ENCODE measurements at regions not wholly inside any gene's neighbourhood (a gene's known extent, or its start where the extent isn't known, plus 50 kb on each side); places are given as distances from the start of the nearest gene placed in this dataset.

DNA sequence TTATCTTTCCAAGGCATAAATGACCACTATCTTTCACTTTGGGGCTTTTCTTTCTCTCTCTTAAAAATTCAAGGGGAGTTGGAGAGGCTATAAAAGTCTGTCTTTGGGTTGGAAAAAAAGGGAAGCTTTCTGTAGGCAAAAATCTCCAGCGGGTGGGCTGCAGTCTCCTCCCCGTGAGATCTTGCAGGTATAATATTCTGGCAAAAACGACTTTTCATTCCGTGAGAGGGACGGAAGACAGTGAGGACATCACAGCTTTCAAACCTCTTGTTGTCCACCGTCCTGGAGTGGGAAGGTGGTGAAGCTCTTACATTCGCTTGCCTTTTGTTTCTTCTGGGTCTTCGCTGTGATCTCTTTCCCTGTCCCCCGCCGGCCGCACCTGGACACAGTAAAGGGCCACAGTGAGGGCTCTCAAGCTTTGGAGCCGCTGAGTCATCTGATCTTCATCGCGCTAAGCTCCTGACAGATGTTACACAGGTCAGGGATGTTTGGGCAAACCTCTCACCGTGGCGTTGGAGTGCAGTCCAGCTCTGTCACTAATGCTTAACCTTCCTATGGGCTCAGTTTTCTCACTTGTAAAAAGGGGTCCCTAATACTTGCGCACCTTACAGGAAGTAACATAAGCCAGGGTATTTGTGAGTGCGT is 61.9 kb upstream of the MEGF10 start:
- Histone ChIP-seq H3K9me3 (no peaks in the 10 kb centered on the region), H3K27me3 (no peaks in the 10 kb centered on the region), H3K4me3 (peak overlapping the region; percentile 58 to 70 (median 58)), H3K36me3 (no peaks in the 10 kb centered on the region), H3K27ac (peak overlapping the region in 4 of 5 donors; percentile 51 to 79 (median 78)), H3K4me1 (peaks cover 0 to 16% (median 10%) of the 10 kb centered on the region in 4 donors)
- DNase-seq, result no peak
- TF ChIP-seq POLR2A (IDR thresholded peaks at IDR 0.05) (no peak), POLR2AphosphoS5 (IDR thresholded peaks at IDR 0.05) (no peak), EP300 (IDR thresholded peaks at IDR 0.05) (no peak)
- TF ChIP-seq, protein P1, sequence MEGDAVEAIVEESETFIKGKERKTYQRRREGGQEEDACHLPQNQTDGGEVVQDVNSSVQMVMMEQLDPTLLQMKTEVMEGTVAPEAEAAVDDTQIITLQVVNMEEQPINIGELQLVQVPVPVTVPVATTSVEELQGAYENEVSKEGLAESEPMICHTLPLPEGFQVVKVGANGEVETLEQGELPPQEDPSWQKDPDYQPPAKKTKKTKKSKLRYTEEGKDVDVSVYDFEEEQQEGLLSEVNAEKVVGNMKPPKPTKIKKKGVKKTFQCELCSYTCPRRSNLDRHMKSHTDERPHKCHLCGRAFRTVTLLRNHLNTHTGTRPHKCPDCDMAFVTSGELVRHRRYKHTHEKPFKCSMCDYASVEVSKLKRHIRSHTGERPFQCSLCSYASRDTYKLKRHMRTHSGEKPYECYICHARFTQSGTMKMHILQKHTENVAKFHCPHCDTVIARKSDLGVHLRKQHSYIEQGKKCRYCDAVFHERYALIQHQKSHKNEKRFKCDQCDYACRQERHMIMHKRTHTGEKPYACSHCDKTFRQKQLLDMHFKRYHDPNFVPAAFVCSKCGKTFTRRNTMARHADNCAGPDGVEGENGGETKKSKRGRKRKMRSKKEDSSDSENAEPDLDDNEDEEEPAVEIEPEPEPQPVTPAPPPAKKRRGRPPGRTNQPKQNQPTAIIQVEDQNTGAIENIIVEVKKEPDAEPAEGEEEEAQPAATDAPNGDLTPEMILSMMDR (IDR thresholded peaks at IDR 0.05), result no peak
- intact Hi-C loops (cut with DNase I; ENCODE audit: low total_unique reads), result no loop called here
- WGBS, 5 donors, result 65 to 75% (median 71%) methylated on average over 18 of the region's 18 CpGs

DNA sequence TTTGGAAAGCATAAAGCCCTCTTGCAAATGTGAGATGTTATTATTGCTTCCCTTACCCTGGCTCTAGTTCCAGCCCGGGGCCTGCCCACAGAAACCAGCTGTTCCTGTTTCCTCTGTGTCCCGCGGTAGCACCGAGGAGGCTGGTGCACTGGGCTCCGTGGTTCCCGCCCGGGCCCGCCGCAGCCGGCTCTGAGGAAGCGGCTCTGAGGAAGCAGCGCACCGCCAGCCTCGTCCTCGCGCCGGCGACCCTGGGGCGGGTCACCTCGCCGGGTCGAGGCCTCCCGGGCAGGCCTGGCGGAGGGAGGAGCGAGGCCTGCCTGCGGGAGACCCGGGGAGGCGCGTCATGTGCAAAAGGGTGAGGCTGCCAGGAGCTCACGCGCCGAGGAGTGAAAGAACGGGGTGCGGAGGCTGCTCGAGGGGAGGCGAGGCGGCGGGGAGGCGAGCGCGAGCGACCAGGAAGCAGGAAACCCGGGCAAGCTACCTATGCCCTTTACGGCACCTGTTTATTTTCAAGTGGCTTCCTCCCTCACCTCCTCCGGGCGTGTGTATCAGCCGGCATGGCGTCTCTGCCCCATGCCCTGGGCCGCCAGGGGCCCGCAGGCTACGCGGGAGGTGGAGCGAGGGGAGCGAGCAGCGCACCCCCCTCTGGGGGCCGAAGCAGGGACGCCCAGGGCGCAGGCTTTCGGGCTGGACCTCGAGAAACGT is 61.3 kb upstream of the MEGF10 start:
- intact Hi-C loops (cut with DNase I; ENCODE audit: low total_unique reads), result no loop called here
- 0 to 1% (median 1%) methylated on average over 44 to 61 of the region's 61 CpGs for WGBS, 5 donors
- Histone ChIP-seq H3K27me3 (no peaks in the 10 kb centered on the region), H3K9me3 (no peaks in the 10 kb centered on the region), H3K4me3 (peak overlapping the region; percentile 58 to 70 (median 58)), H3K27ac (peak overlapping the region; percentile 51 to 79 (median 78)), H3K36me3 (no peaks in the 10 kb centered on the region), H3K4me1 (peaks cover 0 to 16% (median 10%) of the 10 kb centered on the region in 4 donors)
- peak; percentile 61 to 85 for DNase-seq
- peak in 1 of 3 donors; percentile 19 for TF ChIP-seq POLR2AphosphoS5 (IDR thresholded peaks at IDR 0.05)
- TF ChIP-seq POLR2A (IDR thresholded peaks at IDR 0.05), result no peak

DNA sequence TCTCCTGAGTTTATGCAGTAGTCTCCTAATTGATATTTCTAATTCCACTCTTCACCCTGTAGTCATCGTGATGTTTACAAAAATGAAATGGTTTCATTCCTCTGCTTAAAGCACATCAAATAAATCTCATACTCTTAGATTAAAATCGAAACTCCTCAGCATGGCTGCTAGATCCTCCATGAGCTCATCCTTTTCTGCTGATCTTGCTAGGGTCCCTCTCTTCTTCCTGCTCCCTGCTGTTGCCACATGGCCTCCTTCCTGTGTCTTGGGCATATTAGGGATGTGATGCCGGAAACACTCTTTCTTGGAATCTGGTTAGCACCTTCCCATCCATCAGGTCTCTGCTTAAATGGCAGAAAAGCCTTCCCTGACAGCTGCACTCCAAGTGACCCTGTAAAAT is 59.5 kb upstream of the MEGF10 start:
- H3K4me1 ChIP-seq, result peaks cover 0 to 16% (median 10%) of the 10 kb centered on the region in 4 donors
- 89 to 95% (median 92%) methylated on average over 3 of the region's 3 CpGs for WGBS, 5 donors
- no peaks in the 10 kb centered on the region for H3K9me3 ChIP-seq
- no peak overlapping the region for H3K27ac ChIP-seq
- intact Hi-C loops (cut with DNase I; ENCODE audit: low total_unique reads), result no loop called here
- H3K4me3 ChIP-seq, result no peak overlapping the region
- TF ChIP-seq POLR2A (IDR thresholded peaks at IDR 0.05), result no peak
- TF ChIP-seq POLR2AphosphoS5 (IDR thresholded peaks at IDR 0.05), result no peak
- TF ChIP-seq, protein P1 (IDR thresholded peaks at IDR 0.05), result no peak
- no peak for TF ChIP-seq EP300 (IDR thresholded peaks at IDR 0.05)
- H3K36me3 ChIP-seq, result no peaks in the 10 kb centered on the region
- H3K27me3 ChIP-seq, result no peaks in the 10 kb centered on the region
- DNase-seq, result no peak

DNA sequence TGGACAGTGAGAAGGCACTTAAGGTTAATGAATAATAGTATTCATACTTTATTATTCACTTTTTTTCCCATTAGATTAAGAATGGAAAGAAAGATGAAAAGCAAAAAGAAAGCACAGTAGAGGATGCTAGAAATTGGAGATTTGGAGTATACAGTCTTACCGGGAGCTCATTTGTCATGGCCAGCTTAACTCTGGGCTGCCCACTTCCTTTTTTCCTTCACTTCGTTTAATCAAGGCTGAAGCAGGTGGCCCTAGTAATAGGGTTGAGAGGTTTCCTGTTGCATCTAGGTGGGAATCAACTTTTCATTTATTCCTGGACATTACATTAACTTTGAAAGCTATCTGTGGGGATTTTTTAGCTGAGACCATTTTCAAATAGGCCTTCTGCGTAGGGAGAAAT is 57.0 kb upstream of the MEGF10 start:
- Histone ChIP-seq H3K4me3 (no peak overlapping the region), H3K27me3 (no peaks in the 10 kb centered on the region), H3K4me1 (peaks cover 0 to 15% (median 10%) of the 10 kb centered on the region in 4 donors), H3K36me3 (no peaks in the 10 kb centered on the region), H3K9me3 (no peaks in the 10 kb centered on the region), H3K27ac (no peak overlapping the region)
- DNase-seq, result no peak
- no peak for TF ChIP-seq EP300 (IDR thresholded peaks at IDR 0.05)
- no peak for TF ChIP-seq POLR2A (IDR thresholded peaks at IDR 0.05)
- TF ChIP-seq POLR2AphosphoS5 (IDR thresholded peaks at IDR 0.05), result no peak
- TF ChIP-seq, protein P1 (IDR thresholded peaks at IDR 0.05), result no peak
- 71 to 90% (median 75%) methylated on average over 3 of the region's 3 CpGs for WGBS, 5 donors
- intact Hi-C loops (cut with DNase I; ENCODE audit: low total_unique reads), result no loop called here

Measured in stomach (tissue), 8 donors.